Right atrium auricular region (tissue), 2 donors: ENCODE measurements at regions not wholly inside any gene's neighbourhood (a gene's known extent, or its start where the extent isn't known, plus 50 kb on each side); places are given as distances from the start of the nearest gene placed in this dataset.

Source experiments
- DNase-seq: peaks from one replicate; pipeline ENCODE4 v3.0.0-alpha.2; 2019; ENCODE audit warnings: low spot score
- H3K27ac ChIP-seq, 2 donors: fragments of 200-600 bp; sonication (generic); 1 replicate in 1 of 2; 2 replicates in 1 of 2; pipeline ENCODE4 v1.5.1; 2016 to 2019
- H3K27me3 ChIP-seq, 2 donors: fragments of 200-600 bp; sonication (generic); one replicate each; pipeline versions ENCODE4 v1.5.1 to v1.6.0; 2017 to 2019
- H3K36me3 ChIP-seq: fragments of 200-600 bp; sonication (generic); one replicate; pipeline ENCODE4 v1.5.1; 2016
- H3K4me1 ChIP-seq, 2 donors: fragments of 200-600 bp; sonication (generic); one replicate each; pipeline versions ENCODE4 v1.5.1 to v1.6.0; 2017 to 2019
- H3K4me3 ChIP-seq, 2 donors: fragments of 200-600 bp; sonication (generic); 1 replicate in 1 of 2; 2 replicates in 1 of 2; pipeline ENCODE4 v1.5.1; 2017 to 2019; ENCODE audit warnings: mild to moderate bottlenecking in 1 of 2, moderate library complexity in 1 of 2
- H3K9me3 ChIP-seq, 2 donors: fragments of 200-600 bp; sonication (generic); one replicate each; pipeline ENCODE4 v1.5.1; 2019
- TF ChIP-seq, protein P1 (sequence below), 2 donors: fragments of 200-600 bp; sonication (generic); IDR thresholded peaks; one replicate each; pipeline ENCODE4 v1.5.1; 2019; ENCODE audit warnings: antibody characterized with exemption in 2 of 2

GRCh38 chr2:37447446-37447845 lies 103.0 kb downstream of the QPCT start:
- Histone ChIP-seq H3K4me3 (no peak overlapping the region), H3K27ac (no peak overlapping the region), H3K27me3 (no peaks in the 10 kb centered on the region), H3K36me3 (no peaks in the 10 kb centered on the region), H3K9me3 (no peaks in the 10 kb centered on the region), H3K4me1 (no peaks in the 10 kb centered on the region)
- TF ChIP-seq, protein P1, sequence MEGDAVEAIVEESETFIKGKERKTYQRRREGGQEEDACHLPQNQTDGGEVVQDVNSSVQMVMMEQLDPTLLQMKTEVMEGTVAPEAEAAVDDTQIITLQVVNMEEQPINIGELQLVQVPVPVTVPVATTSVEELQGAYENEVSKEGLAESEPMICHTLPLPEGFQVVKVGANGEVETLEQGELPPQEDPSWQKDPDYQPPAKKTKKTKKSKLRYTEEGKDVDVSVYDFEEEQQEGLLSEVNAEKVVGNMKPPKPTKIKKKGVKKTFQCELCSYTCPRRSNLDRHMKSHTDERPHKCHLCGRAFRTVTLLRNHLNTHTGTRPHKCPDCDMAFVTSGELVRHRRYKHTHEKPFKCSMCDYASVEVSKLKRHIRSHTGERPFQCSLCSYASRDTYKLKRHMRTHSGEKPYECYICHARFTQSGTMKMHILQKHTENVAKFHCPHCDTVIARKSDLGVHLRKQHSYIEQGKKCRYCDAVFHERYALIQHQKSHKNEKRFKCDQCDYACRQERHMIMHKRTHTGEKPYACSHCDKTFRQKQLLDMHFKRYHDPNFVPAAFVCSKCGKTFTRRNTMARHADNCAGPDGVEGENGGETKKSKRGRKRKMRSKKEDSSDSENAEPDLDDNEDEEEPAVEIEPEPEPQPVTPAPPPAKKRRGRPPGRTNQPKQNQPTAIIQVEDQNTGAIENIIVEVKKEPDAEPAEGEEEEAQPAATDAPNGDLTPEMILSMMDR (IDR thresholded peaks at IDR 0.05): no peak
- DNase-seq: no peak

GRCh38 chr2:37448342-37449120 lies 104.1 kb downstream of the QPCT start:
- TF ChIP-seq, protein P1 (IDR thresholded peaks at IDR 0.05): no peak
- no peaks in the 10 kb centered on the region for H3K27me3 ChIP-seq
- no peak overlapping the region for H3K4me3 ChIP-seq
- H3K27ac ChIP-seq: no peak overlapping the region
- no peaks in the 10 kb centered on the region for H3K36me3 ChIP-seq
- DNase-seq: no peak
- no peaks in the 10 kb centered on the region for H3K9me3 ChIP-seq
- H3K4me1 ChIP-seq: no peaks in the 10 kb centered on the region

GRCh38 chr2:37449761-37450296 lies 105.4 kb downstream of the QPCT start:
- TF ChIP-seq, protein P1 (IDR thresholded peaks at IDR 0.05): no peak
- no peak for DNase-seq
- Histone ChIP-seq H3K4me1 (no peaks in the 10 kb centered on the region), H3K4me3 (no peak overlapping the region), H3K27ac (no peak overlapping the region), H3K9me3 (no peaks in the 10 kb centered on the region), H3K36me3 (no peaks in the 10 kb centered on the region), H3K27me3 (no peaks in the 10 kb centered on the region)

DNA sequence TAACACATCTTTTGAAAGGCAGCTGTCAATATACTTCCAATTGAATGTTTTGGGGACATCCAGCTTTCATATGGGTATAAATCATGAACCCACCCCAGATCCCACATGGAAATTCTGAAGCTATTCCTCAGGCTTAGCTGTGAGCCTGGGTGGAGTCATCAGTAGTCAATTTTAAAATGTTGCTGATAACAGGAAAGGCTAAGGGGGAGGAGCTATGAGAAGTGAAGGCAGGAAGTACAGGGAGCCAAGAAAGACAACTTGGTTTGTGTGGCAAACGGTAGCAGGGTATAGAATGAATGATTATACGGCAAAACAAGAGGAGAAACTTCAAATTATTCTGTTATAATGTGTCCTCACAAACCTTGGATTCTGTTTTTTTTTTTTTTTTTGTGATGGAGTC lies 108.6 kb downstream of the QPCT start:
- no peaks in the 10 kb centered on the region for H3K27me3 ChIP-seq
- no peaks in the 10 kb centered on the region for H3K9me3 ChIP-seq
- H3K4me3 ChIP-seq: no peak overlapping the region
- DNase-seq: no peak
- TF ChIP-seq, protein P1 (IDR thresholded peaks at IDR 0.05): no peak
- H3K27ac ChIP-seq: no peak overlapping the region
- no peaks in the 10 kb centered on the region for H3K36me3 ChIP-seq
- peaks cover 0 to 12% of the 10 kb centered on the region in 2 donors for H3K4me1 ChIP-seq

DNA sequence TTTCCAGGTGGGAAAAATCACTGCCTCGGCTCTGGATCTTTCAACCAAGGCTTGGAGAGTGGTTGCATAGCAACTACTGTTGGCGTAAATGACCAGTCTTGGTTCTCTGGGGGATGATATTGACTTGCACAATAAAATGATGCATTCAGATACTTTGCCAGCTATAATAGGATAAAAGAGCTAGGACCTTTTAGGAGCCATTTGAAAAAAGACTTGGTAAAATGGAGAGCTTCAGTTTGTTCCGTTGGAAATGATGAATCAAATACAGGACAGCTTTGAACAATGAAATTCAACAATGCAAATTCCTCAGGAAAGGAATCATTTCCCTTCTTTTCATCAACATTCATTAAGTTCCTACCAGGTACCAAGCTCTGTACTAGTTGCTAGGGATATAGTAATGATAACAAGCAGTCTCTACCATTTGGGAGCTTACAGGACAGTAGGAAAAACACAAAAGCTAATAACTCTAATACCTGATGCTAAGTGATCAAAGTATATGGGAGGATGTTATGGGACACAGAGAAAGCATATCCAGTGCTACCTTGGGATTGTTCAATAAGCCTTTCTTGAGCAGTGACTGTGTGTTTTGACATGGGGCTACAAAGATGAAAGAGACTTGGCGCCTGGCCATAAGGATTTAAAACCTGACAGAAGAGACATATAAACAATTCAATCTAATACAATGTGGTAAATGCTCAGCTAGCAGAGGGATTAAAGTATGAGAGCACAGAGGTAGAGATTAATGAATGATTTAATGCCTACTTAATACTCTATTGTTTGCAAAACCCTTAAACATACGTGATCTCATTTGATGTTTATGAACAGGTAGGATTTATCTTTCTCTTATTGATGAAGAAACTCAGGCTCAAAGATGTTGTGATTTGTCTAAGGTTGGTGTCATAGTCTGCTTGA lies 110.7 kb downstream of the QPCT start:
- Histone ChIP-seq H3K27ac (peak overlapping the region in 1 of 2 donors; percentile 19), H3K36me3 (no peaks in the 10 kb centered on the region), H3K4me1 (peaks cover 0 to 23% of the 10 kb centered on the region in 2 donors), H3K4me3 (no peak overlapping the region), H3K27me3 (no peaks in the 10 kb centered on the region), H3K9me3 (no peaks in the 10 kb centered on the region)
- TF ChIP-seq, protein P1 (IDR thresholded peaks at IDR 0.05): no peak
- DNase-seq: no peak
